HFFc6 (cell line): ENCODE measurements at regions not wholly inside any gene's neighbourhood (a gene's known extent, or its start where the extent isn't known, plus 50 kb on each side); places are given as distances from the start of the nearest gene placed in this dataset.

Experiments
- DNase-seq: peaks from one replicate; pipeline ENCODE4 v3.0.0-alpha.2; 2018
- H3K27ac Mint-ChIP-seq: 2 replicates; pipeline ENCODE4 v1.8.0; 2020; ENCODE audit warnings: mild to moderate bottlenecking, mixed read lengths
- H3K27me3 Mint-ChIP-seq: 2 replicates; pipeline ENCODE4 v1.8.0; 2021; ENCODE audit warnings: mild to moderate bottlenecking, moderate library complexity, mixed read lengths; ENCODE audit not compliant: insufficient read depth
- H3K36me3 Mint-ChIP-seq: 2 replicates; pipeline ENCODE4 v1.8.0; 2021; ENCODE audit warnings: low read depth, mixed read lengths
- H3K4me1 Mint-ChIP-seq: 2 replicates; pipeline ENCODE4 v1.8.0; 2020; ENCODE audit warnings: low read depth, mixed read lengths
- H3K4me3 Mint-ChIP-seq: 2 replicates; pipeline ENCODE4 v1.8.0; 2020; ENCODE audit warnings: mild to moderate bottlenecking, moderate library complexity, mixed read lengths
- H3K9me3 Mint-ChIP-seq: 2 replicates; pipeline ENCODE4 v1.8.0; 2020; ENCODE audit warnings: mild to moderate bottlenecking, mixed read lengths
- TF ChIP-seq, protein P1 (sequence below): fragments of 200-600 bp; sonication (generic); IDR thresholded peaks from 2 replicates; pipeline ENCODE4 v1.5.0; 2021; ENCODE audit warnings: antibody characterized with exemption, mild to moderate bottlenecking

DNA sequence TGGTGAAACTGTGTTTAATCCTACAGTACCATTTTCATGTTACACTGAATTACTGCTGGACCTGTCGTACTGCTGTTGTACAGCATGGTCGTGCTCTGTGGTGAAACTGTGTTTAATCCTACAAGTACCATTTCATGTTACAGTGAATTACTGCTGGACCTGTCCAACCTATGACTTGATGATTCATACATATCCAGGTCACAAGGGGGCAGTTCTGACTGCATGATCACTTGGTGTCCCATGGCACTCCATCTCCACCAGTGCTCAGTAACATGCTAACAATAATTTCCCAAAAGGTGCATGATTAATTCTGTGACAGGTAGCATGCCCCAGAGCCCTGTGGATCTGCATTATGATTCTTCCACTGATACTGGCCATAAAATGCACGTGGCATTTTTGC, 101.6 kb downstream of the ADCYAP1 start:
- peaks cover 45% of the 10 kb centered on the region for H3K9me3 Mint-ChIP-seq
- no peak for DNase-seq
- H3K36me3 Mint-ChIP-seq, result 0 out of 2 replicates have a peak, but pooled peaks cover 4% of the 10 kb centered on the region
- H3K4me3 Mint-ChIP-seq, result no peak overlapping the region
- H3K27me3 Mint-ChIP-seq, result no peaks in the 10 kb centered on the region; the same call in 1 of the 2 replicates
- TF ChIP-seq, protein P1, sequence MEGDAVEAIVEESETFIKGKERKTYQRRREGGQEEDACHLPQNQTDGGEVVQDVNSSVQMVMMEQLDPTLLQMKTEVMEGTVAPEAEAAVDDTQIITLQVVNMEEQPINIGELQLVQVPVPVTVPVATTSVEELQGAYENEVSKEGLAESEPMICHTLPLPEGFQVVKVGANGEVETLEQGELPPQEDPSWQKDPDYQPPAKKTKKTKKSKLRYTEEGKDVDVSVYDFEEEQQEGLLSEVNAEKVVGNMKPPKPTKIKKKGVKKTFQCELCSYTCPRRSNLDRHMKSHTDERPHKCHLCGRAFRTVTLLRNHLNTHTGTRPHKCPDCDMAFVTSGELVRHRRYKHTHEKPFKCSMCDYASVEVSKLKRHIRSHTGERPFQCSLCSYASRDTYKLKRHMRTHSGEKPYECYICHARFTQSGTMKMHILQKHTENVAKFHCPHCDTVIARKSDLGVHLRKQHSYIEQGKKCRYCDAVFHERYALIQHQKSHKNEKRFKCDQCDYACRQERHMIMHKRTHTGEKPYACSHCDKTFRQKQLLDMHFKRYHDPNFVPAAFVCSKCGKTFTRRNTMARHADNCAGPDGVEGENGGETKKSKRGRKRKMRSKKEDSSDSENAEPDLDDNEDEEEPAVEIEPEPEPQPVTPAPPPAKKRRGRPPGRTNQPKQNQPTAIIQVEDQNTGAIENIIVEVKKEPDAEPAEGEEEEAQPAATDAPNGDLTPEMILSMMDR, result no peak
- H3K4me1 Mint-ChIP-seq, result peaks cover 9% of the 10 kb centered on the region; the same call in 1 of the 2 replicates
- no peak overlapping the region for H3K27ac Mint-ChIP-seq

DNA sequence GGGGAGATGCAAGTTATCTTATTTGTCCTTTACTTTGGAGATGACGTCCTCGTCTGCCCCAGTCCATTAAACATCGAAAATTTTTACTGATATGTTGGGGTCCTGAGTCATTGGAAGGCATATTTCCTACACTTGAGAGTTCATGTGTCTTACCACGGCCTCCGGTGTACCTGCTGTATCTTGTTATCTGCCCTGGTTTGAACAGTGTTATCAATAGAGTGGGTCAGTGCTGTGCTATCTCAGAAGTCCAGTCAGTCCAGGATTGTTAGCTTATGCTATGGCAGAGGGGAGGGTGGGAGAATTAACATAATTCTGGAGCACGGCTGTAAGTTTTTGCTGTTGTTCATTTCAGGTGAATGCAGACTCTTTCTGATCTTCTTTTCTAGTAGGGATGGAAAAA, 102.3 kb downstream of the ADCYAP1 start:
- TF ChIP-seq, protein P1, result no peak
- DNase-seq, result no peak
- Mint-ChIP-seq H3K9me3 (peaks cover 45% of the 10 kb centered on the region), H3K4me1 (peaks cover 9% of the 10 kb centered on the region; the same call in 1 of the 2 replicates), H3K4me3 (no peak overlapping the region), H3K27me3 (peaks cover 2% of the 10 kb centered on the region; the same call in 1 of the 2 replicates), H3K27ac (no peak overlapping the region), H3K36me3 (0 out of 2 replicates have a peak, but pooled peaks cover 4% of the 10 kb centered on the region)

DNA sequence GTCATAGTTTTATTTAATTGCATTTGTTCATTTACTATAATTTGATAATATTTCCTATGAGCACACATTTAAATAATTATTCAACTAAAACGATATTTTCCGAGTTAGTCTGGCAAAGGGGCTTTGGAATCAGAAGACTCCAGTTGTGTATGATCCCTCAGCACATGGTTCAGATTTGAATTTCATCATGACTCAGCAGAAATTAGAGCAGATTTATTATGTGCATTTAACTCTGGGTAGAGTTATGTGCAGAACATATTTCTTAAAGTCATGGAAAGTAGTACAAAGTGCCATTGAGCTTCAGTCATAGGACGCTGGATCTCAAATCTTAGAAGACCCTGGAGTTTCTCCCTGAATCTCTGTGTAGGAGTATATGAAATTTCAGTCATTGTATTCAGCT, 106.7 kb downstream of the ADCYAP1 start:
- DNase-seq, result no peak
- Mint-ChIP-seq H3K4me1 (peaks cover 8% of the 10 kb centered on the region; the same call in 1 of the 2 replicates), H3K36me3 (no peaks in the 10 kb centered on the region), H3K27me3 (peaks cover 2% of the 10 kb centered on the region; the same call in 1 of the 2 replicates), H3K9me3 (peaks cover 31% of the 10 kb centered on the region), H3K27ac (no peak overlapping the region), H3K4me3 (no peak overlapping the region)
- TF ChIP-seq, protein P1, result no peak

DNA sequence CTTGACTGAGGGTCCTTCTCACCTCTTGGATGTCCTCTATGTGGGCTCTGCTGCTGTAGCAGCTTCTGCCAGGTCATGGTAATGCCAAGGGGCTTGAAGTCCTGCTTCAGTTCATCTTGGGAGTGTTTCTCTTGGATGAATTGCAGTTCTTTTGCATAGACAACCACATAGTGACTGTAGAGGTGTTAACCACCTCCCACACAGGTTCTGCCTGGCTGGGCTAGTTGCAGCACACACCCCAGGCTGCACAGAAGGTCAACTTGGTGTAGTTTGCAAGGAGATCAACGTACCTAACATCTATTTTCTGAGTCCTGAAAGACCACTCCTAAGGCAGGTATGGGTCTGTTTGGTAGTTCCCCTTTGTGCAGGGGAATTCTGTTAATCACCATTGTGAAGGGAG, 108.1 kb downstream of the ADCYAP1 start:
- TF ChIP-seq, protein P1, result no peak
- Mint-ChIP-seq H3K4me3 (no peak overlapping the region), H3K27ac (no peak overlapping the region), H3K36me3 (no peaks in the 10 kb centered on the region), H3K4me1 (peaks cover 20% of the 10 kb centered on the region; the same call in 1 of the 2 replicates), H3K27me3 (peaks cover 2% of the 10 kb centered on the region; the same call in 1 of the 2 replicates), H3K9me3 (peaks cover 24% of the 10 kb centered on the region)
- DNase-seq, result no peak

DNA sequence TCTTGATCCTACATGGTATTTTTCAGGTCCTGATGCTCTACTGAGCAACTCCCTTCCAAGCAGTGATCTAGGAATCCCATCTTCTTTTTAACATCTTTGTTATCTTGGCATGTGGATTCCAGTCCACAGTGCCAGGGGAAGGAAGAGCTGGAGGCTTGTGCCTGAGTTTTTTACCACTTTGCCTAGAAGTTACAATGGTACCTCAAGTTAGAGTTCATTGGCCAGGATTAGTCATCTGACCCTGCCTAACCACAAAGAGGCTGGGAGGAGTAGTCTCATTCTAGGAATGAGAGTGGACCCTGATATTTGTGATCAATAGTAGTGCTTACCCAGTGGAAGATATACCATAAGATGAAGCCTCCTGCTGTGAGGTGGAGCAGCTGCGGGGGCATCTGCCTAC, 109.3 kb downstream of the ADCYAP1 start:
- no peak overlapping the region; the same call in 1 of the 2 replicates for H3K27ac Mint-ChIP-seq
- peaks cover 2% of the 10 kb centered on the region; the same call in 1 of the 2 replicates for H3K27me3 Mint-ChIP-seq
- DNase-seq, result no peak
- H3K36me3 Mint-ChIP-seq, result no peaks in the 10 kb centered on the region
- H3K4me1 Mint-ChIP-seq, result peaks cover 27% of the 10 kb centered on the region; the same call in 1 of the 2 replicates
- peaks cover 28% of the 10 kb centered on the region; the same call in 1 of the 2 replicates for H3K9me3 Mint-ChIP-seq
- no peak overlapping the region for H3K4me3 Mint-ChIP-seq
- TF ChIP-seq, protein P1, result no peak
